ENCODE measurements at regions not wholly inside any gene's neighbourhood (a gene's known extent, or its start where the extent isn't known, plus 50 kb on each side); places are given as distances from the start of the nearest gene placed in this dataset.

GRCh38 chr4:183834252-183834651 is 70.9 kb upstream of the STOX2 start:
- DNase-seq: no peak
- Histone ChIP-seq H3K4me3 (no peak overlapping the region), H3K36me3 (ENCODE audit: low read depth) (no peaks in the 10 kb centered on the region), H3K4me2 (ENCODE audit: unreplicated experiment) (no peak overlapping the region), H3K9me2 (ENCODE audit: insufficient read depth) (no peaks in the 10 kb centered on the region), H3K79me2 (ENCODE audit: insufficient read depth) (no peaks in the 10 kb centered on the region), H3K9me3 (ENCODE audit: low read depth) (no peaks in the 10 kb centered on the region), H3K27me3 (replicated peaks; ENCODE audit: insufficient read depth) (no peaks in the 10 kb centered on the region), H4K20me1 (ENCODE audit: insufficient read depth) (no peaks in the 10 kb centered on the region), H2AFZ (no peak overlapping the region), H3K9ac (no peak overlapping the region), H3F3A (ENCODE audit: insufficient read depth) (no peaks in the 10 kb centered on the region), H3K27ac (no peak overlapping the region), H3K4me1 (ENCODE audit: insufficient read depth) (no peaks in the 10 kb centered on the region)
- no peak for TF ChIP-seq EZH2phosphoT487 (IDR thresholded peaks at IDR 0.05; ENCODE audit: insufficient read depth, low read depth)
- TF ChIP-seq EZH2 (IDR thresholded peaks at IDR 0.05; ENCODE audit: insufficient read depth, poor library complexity, severe bottlenecking): no peak
- in situ Hi-C loops (cut with MboI): no loop called here
- WGBS, 2 experiments (ENCODE audit: low coverage in 1 of 2, low lambda C conversion rate in 2 of 2, missing lambda C conversion rate in 2 of 2): 21% methylated on average over 9 of the region's 9 CpGs

- H3K4me2 ChIP-seq (ENCODE audit: unreplicated experiment): no peak overlapping the region
- WGBS, 2 experiments (ENCODE audit: low coverage in 1 of 2, low lambda C conversion rate in 2 of 2, missing lambda C conversion rate in 2 of 2): 48 to 66% methylated on average over 5 of the region's 5 CpGs
- H3K4me3 ChIP-seq: no peak overlapping the region
- no peak overlapping the region for H2AFZ ChIP-seq
- H3K9me3 ChIP-seq (ENCODE audit: low read depth): no peaks in the 10 kb centered on the region
- no peaks in the 10 kb centered on the region for H3K79me2 ChIP-seq (ENCODE audit: insufficient read depth)
- H3K27ac ChIP-seq: no peak overlapping the region
- TF ChIP-seq EZH2phosphoT487 (IDR thresholded peaks at IDR 0.05; ENCODE audit: insufficient read depth, low read depth): no peak
- TF ChIP-seq EZH2 (IDR thresholded peaks at IDR 0.05; ENCODE audit: insufficient read depth, poor library complexity, severe bottlenecking): no peak
- no peaks in the 10 kb centered on the region for H3F3A ChIP-seq (ENCODE audit: insufficient read depth)
- no peaks in the 10 kb centered on the region for H3K27me3 ChIP-seq (replicated peaks; ENCODE audit: insufficient read depth)
- H3K4me1 ChIP-seq (ENCODE audit: insufficient read depth): no peaks in the 10 kb centered on the region
- no peaks in the 10 kb centered on the region for H3K36me3 ChIP-seq (ENCODE audit: low read depth)
- H3K9ac ChIP-seq: no peak overlapping the region
- in situ Hi-C loops (cut with MboI): loop anchor here (5.0 kb wide), 1 partner anchor 335 kb away; no protein-coding TSS in a partner anchor
- H3K9me2 ChIP-seq (ENCODE audit: insufficient read depth): no peaks in the 10 kb centered on the region
- no peak for DNase-seq
- H4K20me1 ChIP-seq (ENCODE audit: insufficient read depth): no peaks in the 10 kb centered on the region
Measured at GRCh38 chr4:183837222-183837621, 67.9 kb upstream of the STOX2 start.

GRCh38 chr4:183838987-183839712 is 66.0 kb upstream of the STOX2 start:
- H3F3A ChIP-seq (ENCODE audit: insufficient read depth): no peaks in the 10 kb centered on the region
- TF ChIP-seq EZH2phosphoT487 (IDR thresholded peaks at IDR 0.05; ENCODE audit: insufficient read depth, low read depth) (no peak), EZH2 (IDR thresholded peaks at IDR 0.05; ENCODE audit: insufficient read depth, poor library complexity, severe bottlenecking) (no peak)
- H2AFZ ChIP-seq: no peak overlapping the region
- 59 to 60% methylated on average over 16 of the region's 16 CpGs for WGBS, 2 experiments (ENCODE audit: low coverage in 1 of 2, low lambda C conversion rate in 2 of 2, missing lambda C conversion rate in 2 of 2)
- no peaks in the 10 kb centered on the region for H3K36me3 ChIP-seq (ENCODE audit: low read depth)
- H3K9me2 ChIP-seq (ENCODE audit: insufficient read depth): no peaks in the 10 kb centered on the region
- in situ Hi-C loops (cut with MboI): loop anchor here (5.0 kb wide), 1 partner anchor 333 kb away; no protein-coding TSS in a partner anchor
- H3K27me3 ChIP-seq (replicated peaks; ENCODE audit: insufficient read depth): no peaks in the 10 kb centered on the region; the same call in 1 of the 2 replicates
- no peaks in the 10 kb centered on the region for H4K20me1 ChIP-seq (ENCODE audit: insufficient read depth)
- no peaks in the 10 kb centered on the region for H3K9me3 ChIP-seq (ENCODE audit: low read depth)
- no peak overlapping the region for H3K9ac ChIP-seq
- H3K4me3 ChIP-seq: no peak overlapping the region
- DNase-seq: peak; percentile 12
- H3K79me2 ChIP-seq (ENCODE audit: insufficient read depth): no peaks in the 10 kb centered on the region
- no peak overlapping the region for H3K27ac ChIP-seq
- no peaks in the 10 kb centered on the region for H3K4me1 ChIP-seq (ENCODE audit: insufficient read depth)
- H3K4me2 ChIP-seq (ENCODE audit: unreplicated experiment): no peak overlapping the region

GRCh38 chr4:183840311-183840710 is 64.8 kb upstream of the STOX2 start:
- Histone ChIP-seq H4K20me1 (ENCODE audit: insufficient read depth) (no peaks in the 10 kb centered on the region), H3K4me3 (no peak overlapping the region), H2AFZ (no peak overlapping the region), H3K36me3 (ENCODE audit: low read depth) (no peaks in the 10 kb centered on the region), H3K79me2 (ENCODE audit: insufficient read depth) (no peaks in the 10 kb centered on the region), H3K9ac (no peak overlapping the region), H3K4me2 (ENCODE audit: unreplicated experiment) (no peak overlapping the region), H3K27me3 (replicated peaks; ENCODE audit: insufficient read depth) (no peaks in the 10 kb centered on the region; the same call in 1 of the 2 replicates), H3K9me3 (ENCODE audit: low read depth) (no peaks in the 10 kb centered on the region), H3K27ac (no peak overlapping the region), H3K4me1 (ENCODE audit: insufficient read depth) (no peaks in the 10 kb centered on the region), H3K9me2 (ENCODE audit: insufficient read depth) (no peaks in the 10 kb centered on the region), H3F3A (ENCODE audit: insufficient read depth) (no peaks in the 10 kb centered on the region)
- peak; percentile 88 for DNase-seq
- TF ChIP-seq EZH2phosphoT487 (IDR thresholded peaks at IDR 0.05; ENCODE audit: insufficient read depth, low read depth): no peak
- TF ChIP-seq EZH2 (IDR thresholded peaks at IDR 0.05; ENCODE audit: insufficient read depth, poor library complexity, severe bottlenecking): no peak
- 8 to 12% methylated on average over 5 of the region's 5 CpGs for WGBS, 2 experiments (ENCODE audit: low coverage in 1 of 2, low lambda C conversion rate in 2 of 2, missing lambda C conversion rate in 2 of 2)
- in situ Hi-C loops (cut with MboI): no loop called here

All from GM23248 (cell line).